ENCODE measurements at regions not wholly inside any gene's neighbourhood (a gene's known extent, or its start where the extent isn't known, plus 50 kb on each side); places are given as distances from the start of the nearest gene placed in this dataset.

DNA sequence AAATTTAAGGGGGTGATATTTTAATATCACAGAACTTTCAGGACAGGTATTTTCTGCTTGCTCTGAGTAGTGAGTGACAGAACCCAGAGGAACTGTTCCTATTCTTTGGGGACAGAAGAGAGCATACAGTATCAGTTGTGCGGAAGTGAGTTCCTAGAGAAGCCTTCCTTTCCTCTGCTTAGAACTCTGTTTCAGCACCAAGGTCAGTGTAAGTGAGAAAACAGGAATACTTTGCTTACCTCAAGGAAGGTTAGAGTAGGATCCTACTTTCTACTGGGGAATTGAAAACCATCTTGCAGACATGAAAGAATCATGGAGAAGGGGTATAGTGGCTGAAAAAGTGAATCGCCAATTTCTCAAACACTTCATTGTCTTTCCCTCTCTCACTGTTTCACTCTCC lies 542.4 kb downstream of the SQOR start:
- no peak for TF ChIP-seq MYC (IDR thresholded peaks at IDR 0.05; ENCODE audit: insufficient read depth, insufficient read length, insufficient replicate concordance, low read length, severe bottlenecking)
- TF ChIP-seq, protein P1, sequence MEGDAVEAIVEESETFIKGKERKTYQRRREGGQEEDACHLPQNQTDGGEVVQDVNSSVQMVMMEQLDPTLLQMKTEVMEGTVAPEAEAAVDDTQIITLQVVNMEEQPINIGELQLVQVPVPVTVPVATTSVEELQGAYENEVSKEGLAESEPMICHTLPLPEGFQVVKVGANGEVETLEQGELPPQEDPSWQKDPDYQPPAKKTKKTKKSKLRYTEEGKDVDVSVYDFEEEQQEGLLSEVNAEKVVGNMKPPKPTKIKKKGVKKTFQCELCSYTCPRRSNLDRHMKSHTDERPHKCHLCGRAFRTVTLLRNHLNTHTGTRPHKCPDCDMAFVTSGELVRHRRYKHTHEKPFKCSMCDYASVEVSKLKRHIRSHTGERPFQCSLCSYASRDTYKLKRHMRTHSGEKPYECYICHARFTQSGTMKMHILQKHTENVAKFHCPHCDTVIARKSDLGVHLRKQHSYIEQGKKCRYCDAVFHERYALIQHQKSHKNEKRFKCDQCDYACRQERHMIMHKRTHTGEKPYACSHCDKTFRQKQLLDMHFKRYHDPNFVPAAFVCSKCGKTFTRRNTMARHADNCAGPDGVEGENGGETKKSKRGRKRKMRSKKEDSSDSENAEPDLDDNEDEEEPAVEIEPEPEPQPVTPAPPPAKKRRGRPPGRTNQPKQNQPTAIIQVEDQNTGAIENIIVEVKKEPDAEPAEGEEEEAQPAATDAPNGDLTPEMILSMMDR (IDR thresholded peaks at IDR 0.05 in 2 of 3, conservative IDR thresholded peaks at IDR 0.05 in 1 of 3; ENCODE audit: control insufficient read depth in 2 of 3, extremely low read depth in 1 of 3, insufficient read depth in 1 of 3, low read depth in 3 of 3, low read length in 3 of 3) = no peak
- TF ChIP-seq EED (IDR thresholded peaks at IDR 0.05; ENCODE audit: low read depth) = no peak
- TF ChIP-seq ZNF384 (IDR thresholded peaks at IDR 0.05; ENCODE audit: borderline replicate concordance, low read depth, low read length) = no peak
- no peak for TF ChIP-seq CREM (IDR thresholded peaks at IDR 0.05; ENCODE audit: low read depth)
- TF ChIP-seq BACH1 (IDR thresholded peaks at IDR 0.05; ENCODE audit: borderline replicate concordance) = no peak
- TF ChIP-seq, protein P2, sequence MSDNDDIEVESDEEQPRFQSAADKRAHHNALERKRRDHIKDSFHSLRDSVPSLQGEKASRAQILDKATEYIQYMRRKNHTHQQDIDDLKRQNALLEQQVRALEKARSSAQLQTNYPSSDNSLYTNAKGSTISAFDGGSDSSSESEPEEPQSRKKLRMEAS (IDR thresholded peaks at IDR 0.05; ENCODE audit: low read depth, low read length) = no peak
- no peak for TF ChIP-seq CBFB (IDR thresholded peaks at IDR 0.05; ENCODE audit: low read depth)
- no peak for TF ChIP-seq ESRRA (IDR thresholded peaks at IDR 0.05; ENCODE audit: low read length)
- no peak for TF ChIP-seq SMARCA5 (IDR thresholded peaks at IDR 0.05)
- no peak for TF ChIP-seq GATAD2B (conservative IDR thresholded peaks at IDR 0.05; ENCODE audit: low read depth)
- TF ChIP-seq, protein P3, sequence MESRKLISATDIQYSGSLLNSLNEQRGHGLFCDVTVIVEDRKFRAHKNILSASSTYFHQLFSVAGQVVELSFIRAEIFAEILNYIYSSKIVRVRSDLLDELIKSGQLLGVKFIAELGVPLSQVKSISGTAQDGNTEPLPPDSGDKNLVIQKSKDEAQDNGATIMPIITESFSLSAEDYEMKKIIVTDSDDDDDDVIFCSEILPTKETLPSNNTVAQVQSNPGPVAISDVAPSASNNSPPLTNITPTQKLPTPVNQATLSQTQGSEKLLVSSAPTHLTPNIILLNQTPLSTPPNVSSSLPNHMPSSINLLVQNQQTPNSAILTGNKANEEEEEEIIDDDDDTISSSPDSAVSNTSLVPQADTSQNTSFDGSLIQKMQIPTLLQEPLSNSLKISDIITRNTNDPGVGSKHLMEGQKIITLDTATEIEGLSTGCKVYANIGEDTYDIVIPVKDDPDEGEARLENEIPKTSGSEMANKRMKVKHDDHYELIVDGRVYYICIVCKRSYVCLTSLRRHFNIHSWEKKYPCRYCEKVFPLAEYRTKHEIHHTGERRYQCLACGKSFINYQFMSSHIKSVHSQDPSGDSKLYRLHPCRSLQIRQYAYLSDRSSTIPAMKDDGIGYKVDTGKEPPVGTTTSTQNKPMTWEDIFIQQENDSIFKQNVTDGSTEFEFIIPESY (IDR thresholded peaks at IDR 0.05) = no peak

Measured in GM12878 (cell line).